ENCODE measurements at regions not wholly inside any gene's neighbourhood (a gene's known extent, or its start where the extent isn't known, plus 50 kb on each side); places are given as distances from the start of the nearest gene placed in this dataset.

DNA sequence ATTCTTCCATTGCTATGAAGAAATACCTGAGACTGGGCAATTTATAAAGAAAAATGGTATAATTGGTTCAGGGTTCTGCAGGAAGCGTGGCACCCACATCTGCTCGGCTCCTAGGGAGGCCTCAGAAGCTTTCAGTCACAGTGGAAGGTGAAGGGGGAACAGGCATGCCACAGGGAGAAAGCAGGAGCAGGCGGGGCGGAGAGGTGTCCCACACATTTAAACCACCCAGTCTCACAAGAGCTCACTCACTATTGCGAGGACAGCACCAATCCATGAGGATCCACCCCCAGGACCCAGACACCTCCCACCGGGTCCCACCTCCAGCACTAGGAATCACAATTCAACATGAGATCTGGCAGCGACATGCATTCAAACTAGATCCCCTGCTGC is 56.0 kb upstream of the C14orf180 start:
- Histone ChIP-seq H3K36me3 (ENCODE audit: control insufficient read depth in 2 of 2, extremely low read depth in 1 of 2, insufficient read depth in 2 of 2, low read length in 2 of 2) (no peaks in the 10 kb centered on the region), H3K4me1 (ENCODE audit: control insufficient read depth, extremely low read depth, insufficient read depth, low read length) (no peaks in the 10 kb centered on the region), H3K27me3 (ENCODE audit: control insufficient read depth, extremely low read depth, insufficient read depth, low read length) (no peaks in the 10 kb centered on the region), H3K9me1 (ENCODE audit: control insufficient read depth, extremely low read depth, insufficient read depth, low read length) (no peaks in the 10 kb centered on the region), H3K4me2 (ENCODE audit: control insufficient read depth, extremely low read depth, insufficient read depth, low read depth, low read length) (no peak overlapping the region), H3K9me3 (ENCODE audit: control insufficient read depth, low read depth, low read length) (peaks cover 5% of the 10 kb centered on the region), H2AFZ (ENCODE audit: control insufficient read depth, low read length) (no peak overlapping the region), H4K20me1 (ENCODE audit: control insufficient read depth, extremely low read depth, insufficient read depth, low read length) (no peaks in the 10 kb centered on the region), H3K4me3 (ENCODE audit: control insufficient read depth in 2 of 3, extremely low read depth in 1 of 3, insufficient read depth in 2 of 3, low read depth in 1 of 3, low read length in 3 of 3) (no peak overlapping the region), H3K79me2 (ENCODE audit: control insufficient read depth, insufficient read depth, low read length) (no peaks in the 10 kb centered on the region), H3K9ac (ENCODE audit: control insufficient read depth, extremely low read depth, insufficient read depth, low read length) (no peak overlapping the region), H3K27ac (ENCODE audit: control insufficient read depth, insufficient read depth, low read length) (no peak overlapping the region)
- no peak for TF ChIP-seq EZH2 (IDR thresholded peaks at IDR 0.05; ENCODE audit: low read length)
- TF ChIP-seq, protein P1, sequence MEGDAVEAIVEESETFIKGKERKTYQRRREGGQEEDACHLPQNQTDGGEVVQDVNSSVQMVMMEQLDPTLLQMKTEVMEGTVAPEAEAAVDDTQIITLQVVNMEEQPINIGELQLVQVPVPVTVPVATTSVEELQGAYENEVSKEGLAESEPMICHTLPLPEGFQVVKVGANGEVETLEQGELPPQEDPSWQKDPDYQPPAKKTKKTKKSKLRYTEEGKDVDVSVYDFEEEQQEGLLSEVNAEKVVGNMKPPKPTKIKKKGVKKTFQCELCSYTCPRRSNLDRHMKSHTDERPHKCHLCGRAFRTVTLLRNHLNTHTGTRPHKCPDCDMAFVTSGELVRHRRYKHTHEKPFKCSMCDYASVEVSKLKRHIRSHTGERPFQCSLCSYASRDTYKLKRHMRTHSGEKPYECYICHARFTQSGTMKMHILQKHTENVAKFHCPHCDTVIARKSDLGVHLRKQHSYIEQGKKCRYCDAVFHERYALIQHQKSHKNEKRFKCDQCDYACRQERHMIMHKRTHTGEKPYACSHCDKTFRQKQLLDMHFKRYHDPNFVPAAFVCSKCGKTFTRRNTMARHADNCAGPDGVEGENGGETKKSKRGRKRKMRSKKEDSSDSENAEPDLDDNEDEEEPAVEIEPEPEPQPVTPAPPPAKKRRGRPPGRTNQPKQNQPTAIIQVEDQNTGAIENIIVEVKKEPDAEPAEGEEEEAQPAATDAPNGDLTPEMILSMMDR (optimal IDR thresholded peaks at IDR 0.05 in 1 of 3, IDR thresholded peaks at IDR 0.05 in 1 of 3, conservative IDR thresholded peaks at IDR 0.05 in 1 of 3; ENCODE audit: extremely low read depth in 1 of 3, insufficient read depth in 2 of 3, low read length in 3 of 3): no peak
- FAIRE-seq (no peak), DNase-seq (ENCODE audit: low read depth, low spot score) (no peak)
- dilution Hi-C loops (cut with MboI; ENCODE audit: extremely low pct_ligation_motif_present, low sequenced_read_pairs): no loop called here

DNA sequence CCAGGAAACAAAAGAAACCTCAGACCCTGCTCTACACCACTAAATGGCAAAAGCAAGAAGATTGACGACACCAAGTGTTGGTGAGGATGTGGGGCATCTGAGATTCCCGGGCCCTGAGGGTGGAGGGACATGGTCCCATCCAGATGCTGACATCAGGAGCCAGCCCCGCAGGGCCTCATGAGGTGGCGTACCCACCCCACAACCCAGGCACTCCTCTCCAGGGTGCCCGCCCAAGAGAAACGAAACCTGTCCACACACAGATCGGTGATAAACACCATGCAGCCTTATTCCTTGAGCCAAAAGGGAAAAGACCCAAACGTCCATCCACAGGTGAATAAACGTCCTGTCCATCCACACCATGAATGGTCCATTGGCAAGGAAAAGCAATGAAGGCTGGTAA is 54.8 kb upstream of the C14orf180 start:
- dilution Hi-C loops (cut with MboI; ENCODE audit: extremely low pct_ligation_motif_present, low sequenced_read_pairs): no loop called here
- Histone ChIP-seq H2AFZ (ENCODE audit: control insufficient read depth, low read length) (no peak overlapping the region), H4K20me1 (ENCODE audit: control insufficient read depth, extremely low read depth, insufficient read depth, low read length) (no peaks in the 10 kb centered on the region), H3K9me3 (ENCODE audit: control insufficient read depth, low read depth, low read length) (peaks cover 5% of the 10 kb centered on the region), H3K4me1 (ENCODE audit: control insufficient read depth, extremely low read depth, insufficient read depth, low read length) (no peaks in the 10 kb centered on the region), H3K4me2 (ENCODE audit: control insufficient read depth, extremely low read depth, insufficient read depth, low read depth, low read length) (no peak overlapping the region), H3K79me2 (ENCODE audit: control insufficient read depth, insufficient read depth, low read length) (no peaks in the 10 kb centered on the region), H3K9ac (ENCODE audit: control insufficient read depth, extremely low read depth, insufficient read depth, low read length) (no peak overlapping the region), H3K4me3 (ENCODE audit: control insufficient read depth in 2 of 3, extremely low read depth in 1 of 3, insufficient read depth in 2 of 3, low read depth in 1 of 3, low read length in 3 of 3) (no peak overlapping the region), H3K36me3 (ENCODE audit: control insufficient read depth in 2 of 2, extremely low read depth in 1 of 2, insufficient read depth in 2 of 2, low read length in 2 of 2) (no peaks in the 10 kb centered on the region), H3K27ac (ENCODE audit: control insufficient read depth, insufficient read depth, low read length) (no peak overlapping the region), H3K27me3 (ENCODE audit: control insufficient read depth, extremely low read depth, insufficient read depth, low read length) (no peaks in the 10 kb centered on the region), H3K9me1 (ENCODE audit: control insufficient read depth, extremely low read depth, insufficient read depth, low read length) (no peaks in the 10 kb centered on the region)
- TF ChIP-seq EZH2 (IDR thresholded peaks at IDR 0.05; ENCODE audit: low read length): no peak
- TF ChIP-seq, protein P1 (optimal IDR thresholded peaks at IDR 0.05 in 1 of 3, IDR thresholded peaks at IDR 0.05 in 1 of 3, conservative IDR thresholded peaks at IDR 0.05 in 1 of 3; ENCODE audit: extremely low read depth in 1 of 3, insufficient read depth in 2 of 3, low read length in 3 of 3): no peak
- FAIRE-seq: no peak
- no peak for DNase-seq (ENCODE audit: low read depth, low spot score)
